ENCODE measurements at regions not wholly inside any gene's neighbourhood (a gene's known extent, or its start where the extent isn't known, plus 50 kb on each side); places are given as distances from the start of the nearest gene placed in this dataset.

- no peaks in the 10 kb centered on the region for H3K4me1 Mint-ChIP-seq
- CTCF ChIA-PET (ENCODE audit: partially characterized antibody) = no interaction called here
Observed at GRCh38 chr3:17913359-17913758, 170.9 kb upstream of the TBC1D5 start.

DNA sequence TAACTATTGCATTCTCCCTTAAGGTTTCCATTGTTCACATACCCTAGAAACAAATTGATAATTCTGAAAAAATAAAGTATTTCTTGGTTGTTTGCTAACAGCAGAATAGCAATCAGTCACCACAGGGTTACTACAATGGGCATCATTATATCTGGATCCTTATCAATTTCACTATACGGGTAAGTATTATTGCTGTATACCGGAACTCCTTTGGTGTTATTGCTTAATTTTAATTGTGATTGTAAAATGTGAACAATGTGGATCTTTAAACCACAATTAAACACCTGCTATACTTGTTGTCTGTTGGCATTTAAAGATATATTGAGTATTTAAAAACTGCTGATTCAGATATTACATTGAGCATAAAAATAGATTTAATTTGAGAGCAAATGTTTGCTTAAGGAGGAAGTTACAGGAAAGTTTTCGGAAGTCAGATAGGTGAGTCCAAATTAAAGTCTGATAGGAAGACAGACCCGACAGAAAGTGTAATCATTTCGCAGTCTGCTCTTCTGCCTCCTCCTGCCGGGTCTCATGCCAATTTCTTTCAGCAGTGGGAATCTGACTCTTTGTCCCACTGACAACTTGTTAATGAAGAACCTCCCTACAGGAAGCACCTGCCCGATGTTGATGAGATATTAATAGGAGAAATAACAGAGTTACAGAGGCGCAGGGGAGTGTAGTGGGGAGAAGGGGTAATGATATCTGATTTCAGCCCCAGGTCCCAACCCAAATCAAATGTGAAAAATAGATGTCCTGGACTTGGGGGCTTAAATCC, 169.7 kb upstream of the TBC1D5 start:
- Histone ChIP-seq H3K36me3 (ENCODE audit: insufficient read depth, low read length) (no peaks in the 10 kb centered on the region), H3K27ac (ENCODE audit: low read depth, low read length) (no peak overlapping the region), H3K27me3 (ENCODE audit: insufficient read depth, low read length) (no peaks in the 10 kb centered on the region), H3K4me3 (ENCODE audit: low read length in 2 of 2) (no peak overlapping the region), H3K9me3 (ENCODE audit: control insufficient read depth in 1 of 2, low read length in 2 of 2) (no peaks in the 10 kb centered on the region), H3K4me1 (ENCODE audit: insufficient read depth, low read length) (no peaks in the 10 kb centered on the region)
- Mint-ChIP-seq H3K27me3 (peaks cover 5 to 19% of the 10 kb centered on the region in 2 donors), H3K4me1 (no peaks in the 10 kb centered on the region), H3K4me3 (no peak overlapping the region), H3K27ac (no peak overlapping the region), H3K9me3 (no peaks in the 10 kb centered on the region), H3K36me3 (no peaks in the 10 kb centered on the region)
- POLR2A ChIA-PET (ENCODE audit: partially characterized antibody) = no interaction called here
- DNase-seq = no peak
- intact Hi-C loops (cut with micrococcal nuclease) = no loop called here
- CTCF ChIA-PET (ENCODE audit: partially characterized antibody) = no interaction called here

More at GRCh38 chr3:17913359-17913758, 170.9 kb upstream of the TBC1D5 start:
- H3K9me3 ChIP-seq (ENCODE audit: control insufficient read depth in 1 of 2, low read length in 2 of 2) = no peaks in the 10 kb centered on the region
- Mint-ChIP-seq H3K27me3 (peaks cover 5 to 21% of the 10 kb centered on the region in 2 donors), H3K27ac (no peak overlapping the region), H3K36me3 (no peaks in the 10 kb centered on the region), H3K9me3 (no peaks in the 10 kb centered on the region), H3K4me3 (no peak overlapping the region)
- H3K27ac ChIP-seq (ENCODE audit: low read depth, low read length) = no peak overlapping the region
- H3K4me3 ChIP-seq (ENCODE audit: low read length in 2 of 2) = no peak overlapping the region
- no peaks in the 10 kb centered on the region for H3K4me1 ChIP-seq (ENCODE audit: insufficient read depth, low read length)
- intact Hi-C loops (cut with micrococcal nuclease) = no loop called here
- no peaks in the 10 kb centered on the region for H3K27me3 ChIP-seq (ENCODE audit: insufficient read depth, low read length)
- POLR2A ChIA-PET (ENCODE audit: partially characterized antibody) = no interaction called here
- H3K36me3 ChIP-seq (ENCODE audit: insufficient read depth, low read length) = no peaks in the 10 kb centered on the region
- no peak for DNase-seq

DNA sequence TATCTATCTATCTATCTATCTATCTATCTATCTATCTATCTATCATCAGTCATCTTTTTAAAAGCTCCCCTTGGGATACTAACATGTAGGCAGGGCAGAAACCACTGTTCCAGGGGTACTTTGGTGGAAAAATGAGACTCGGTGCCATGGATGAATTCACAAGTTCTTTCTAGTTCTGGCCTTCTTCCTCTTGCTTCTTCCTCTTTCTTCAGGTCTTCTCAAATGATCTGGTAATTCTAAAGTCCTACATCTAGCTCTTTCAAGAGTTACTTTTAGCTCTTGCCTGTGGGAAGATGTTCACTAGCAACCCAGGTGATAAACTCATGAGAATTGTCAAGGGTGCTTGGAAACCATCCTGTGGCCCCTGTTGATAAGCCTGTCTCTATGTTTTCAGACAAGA, 168.5 kb upstream of the TBC1D5 start:
- no peak overlapping the region for H3K4me3 ChIP-seq (ENCODE audit: low read length in 2 of 2)
- Mint-ChIP-seq H3K27me3 (peaks cover 5 to 13% of the 10 kb centered on the region in 2 donors), H3K9me3 (no peaks in the 10 kb centered on the region), H3K36me3 (no peaks in the 10 kb centered on the region), H3K4me3 (no peak overlapping the region), H3K27ac (no peak overlapping the region), H3K4me1 (no peaks in the 10 kb centered on the region)
- no peak overlapping the region for H3K27ac ChIP-seq (ENCODE audit: low read depth, low read length)
- CTCF ChIA-PET (ENCODE audit: partially characterized antibody) = no interaction called here
- POLR2A ChIA-PET (ENCODE audit: partially characterized antibody) = no interaction called here
- no peaks in the 10 kb centered on the region for H3K27me3 ChIP-seq (ENCODE audit: insufficient read depth, low read length)
- intact Hi-C loops (cut with micrococcal nuclease) = no loop called here
- no peak for DNase-seq
- no peaks in the 10 kb centered on the region for H3K9me3 ChIP-seq (ENCODE audit: control insufficient read depth in 1 of 2, low read length in 2 of 2)
- no peaks in the 10 kb centered on the region for H3K4me1 ChIP-seq (ENCODE audit: insufficient read depth, low read length)
- no peaks in the 10 kb centered on the region for H3K36me3 ChIP-seq (ENCODE audit: insufficient read depth, low read length)

- no peak overlapping the region for H3K4me3 ChIP-seq (ENCODE audit: low read length in 2 of 2)
- H3K27me3 ChIP-seq (ENCODE audit: insufficient read depth, low read length) = no peaks in the 10 kb centered on the region
- Mint-ChIP-seq H3K27ac (no peak overlapping the region), H3K4me3 (no peak overlapping the region), H3K4me1 (no peaks in the 10 kb centered on the region), H3K27me3 (peaks cover 5 to 13% of the 10 kb centered on the region in 2 donors), H3K36me3 (no peaks in the 10 kb centered on the region), H3K9me3 (no peaks in the 10 kb centered on the region)
- no peak overlapping the region for H3K27ac ChIP-seq (ENCODE audit: low read depth, low read length)
- H3K4me1 ChIP-seq (ENCODE audit: insufficient read depth, low read length) = no peaks in the 10 kb centered on the region
- no peaks in the 10 kb centered on the region for H3K36me3 ChIP-seq (ENCODE audit: insufficient read depth, low read length)
- H3K9me3 ChIP-seq (ENCODE audit: control insufficient read depth in 1 of 2, low read length in 2 of 2) = no peaks in the 10 kb centered on the region
- POLR2A ChIA-PET (ENCODE audit: partially characterized antibody) = no interaction called here
- no peak for DNase-seq
- intact Hi-C loops (cut with micrococcal nuclease) = no loop called here
- CTCF ChIA-PET (ENCODE audit: partially characterized antibody) = no interaction called here
Observed at GRCh38 chr3:17909714-17910113, 167.3 kb upstream of the TBC1D5 start.

GRCh38 chr3:17908399-17909191, 166.2 kb upstream of the TBC1D5 start:
- Mint-ChIP-seq H3K4me1 (no peaks in the 10 kb centered on the region), H3K27me3 (peaks cover 5 to 13% of the 10 kb centered on the region in 2 donors), H3K36me3 (no peaks in the 10 kb centered on the region), H3K4me3 (no peak overlapping the region), H3K27ac (no peak overlapping the region), H3K9me3 (no peaks in the 10 kb centered on the region)
- Histone ChIP-seq H3K4me3 (ENCODE audit: low read length in 2 of 2) (no peak overlapping the region), H3K9me3 (ENCODE audit: control insufficient read depth in 1 of 2, low read length in 2 of 2) (no peaks in the 10 kb centered on the region), H3K27ac (ENCODE audit: low read depth, low read length) (no peak overlapping the region), H3K27me3 (ENCODE audit: insufficient read depth, low read length) (no peaks in the 10 kb centered on the region), H3K4me1 (ENCODE audit: insufficient read depth, low read length) (no peaks in the 10 kb centered on the region), H3K36me3 (ENCODE audit: insufficient read depth, low read length) (no peaks in the 10 kb centered on the region)
- DNase-seq = no peak
- ChIA-PET POLR2A (ENCODE audit: partially characterized antibody) (no interaction called here), CTCF (ENCODE audit: partially characterized antibody) (no interaction called here)
- intact Hi-C loops (cut with micrococcal nuclease) = no loop called here

DNA sequence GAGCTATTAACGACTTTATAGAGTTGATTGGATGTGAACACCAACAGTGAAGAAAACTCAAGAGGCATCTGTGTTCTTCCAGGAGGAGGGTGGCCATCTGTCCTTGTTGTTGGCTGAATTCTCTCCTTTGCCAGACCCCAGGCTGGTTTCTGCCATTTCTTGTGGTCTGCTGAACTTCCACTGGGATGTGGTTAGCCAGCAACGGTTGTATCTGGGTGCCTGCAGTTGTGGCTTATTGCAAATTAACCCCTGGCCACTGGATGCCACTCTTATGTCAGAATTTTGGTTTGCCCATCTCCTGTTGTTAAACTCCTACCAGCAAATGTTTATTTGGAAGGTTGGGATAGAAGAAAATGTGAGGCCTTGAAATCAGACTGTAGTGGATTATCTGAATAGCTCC, 163.6 kb upstream of the TBC1D5 start:
- H3K27ac Mint-ChIP-seq = no peak overlapping the region
- Histone ChIP-seq H3K27ac (ENCODE audit: low read depth, low read length) (no peak overlapping the region), H3K36me3 (ENCODE audit: insufficient read depth, low read length) (no peaks in the 10 kb centered on the region), H3K27me3 (ENCODE audit: insufficient read depth, low read length) (no peaks in the 10 kb centered on the region), H3K4me1 (ENCODE audit: insufficient read depth, low read length) (no peaks in the 10 kb centered on the region), H3K9me3 (ENCODE audit: control insufficient read depth in 1 of 2, low read length in 2 of 2) (no peaks in the 10 kb centered on the region), H3K4me3 (ENCODE audit: low read length in 2 of 2) (no peak overlapping the region)
- no peaks in the 10 kb centered on the region for H3K4me1 Mint-ChIP-seq
- peaks cover 0 to 4% of the 10 kb centered on the region in 2 donors for H3K27me3 Mint-ChIP-seq
- CTCF ChIA-PET (ENCODE audit: partially characterized antibody) = interaction anchor here (1.1 kb wide), 1 partner anchor 11 kb away, joined by 3 read pairs; no protein-coding TSS in a partner anchor
- intact Hi-C loops (cut with micrococcal nuclease) = no loop called here
- no peak for DNase-seq
- H3K36me3 Mint-ChIP-seq = no peaks in the 10 kb centered on the region
- H3K9me3 Mint-ChIP-seq = peaks cover 0 to 6% (median 0%) of the 10 kb centered on the region in 8 donors
- POLR2A ChIA-PET (ENCODE audit: partially characterized antibody) = no interaction called here
- no peak overlapping the region for H3K4me3 Mint-ChIP-seq

GRCh38 chr3:17901893-17902292, 159.5 kb upstream of the TBC1D5 start:
- no peaks in the 10 kb centered on the region for H3K4me1 ChIP-seq (ENCODE audit: insufficient read depth, low read length)
- Mint-ChIP-seq H3K27me3 (peaks cover 2 to 5% of the 10 kb centered on the region in 2 donors), H3K4me3 (no peak overlapping the region), H3K27ac (no peak overlapping the region), H3K4me1 (no peaks in the 10 kb centered on the region), H3K9me3 (peaks cover 0 to 19% (median 8%) of the 10 kb centered on the region in 8 donors), H3K36me3 (no peaks in the 10 kb centered on the region)
- no peak overlapping the region for H3K27ac ChIP-seq (ENCODE audit: low read depth, low read length)
- no peak overlapping the region for H3K4me3 ChIP-seq (ENCODE audit: low read length in 2 of 2)
- H3K36me3 ChIP-seq (ENCODE audit: insufficient read depth, low read length) = no peaks in the 10 kb centered on the region
- POLR2A ChIA-PET (ENCODE audit: partially characterized antibody) = no interaction called here
- H3K27me3 ChIP-seq (ENCODE audit: insufficient read depth, low read length) = no peaks in the 10 kb centered on the region
- intact Hi-C loops (cut with micrococcal nuclease) = no loop called here
- DNase-seq = no peak
- no peaks in the 10 kb centered on the region for H3K9me3 ChIP-seq (ENCODE audit: control insufficient read depth in 1 of 2, low read length in 2 of 2)
- CTCF ChIA-PET (ENCODE audit: partially characterized antibody) = no interaction called here

Data from CD4-positive, alpha-beta memory T cell (primary cell).